Karpas-422 (cell line): ENCODE measurements at regions not wholly inside any gene's neighbourhood (a gene's known extent, or its start where the extent isn't known, plus 50 kb on each side); places are given as distances from the start of the nearest gene placed in this dataset.

Experiments used
- DNase-seq: peaks from one replicate; pipeline ENCODE4 v3.0.0-alpha.2; 2015
- H2AFZ ChIP-seq: fragments of 200-600 bp; sonication (generic); 2 replicates; pipeline ENCODE4 v1.6.1; 2014; ENCODE audit warnings: antibody characterized with exemption, low read length, mixed read lengths
- H3K27ac ChIP-seq: fragments of 200-600 bp; sonication (generic); 2 replicates; pipeline ENCODE4 v1.5.1; 2014; ENCODE audit warnings: mild to moderate bottlenecking, low read length, moderate library complexity
- H3K27me3 ChIP-seq: fragments of 200-600 bp; sonication (generic); 2 replicates; pipeline ENCODE4 v1.6.1; 2014; ENCODE audit warnings: low read length, mixed read lengths
- H3K36me3 ChIP-seq: fragments of 200-600 bp; sonication (generic); 2 replicates; pipeline ENCODE4 v1.6.1; 2014; ENCODE audit warnings: low read length, mixed read lengths; ENCODE audit not compliant: insufficient read depth
- H3K4me1 ChIP-seq: fragments of 200-600 bp; sonication (generic); 2 replicates; pipeline ENCODE4 v1.6.1; 2014; ENCODE audit warnings: mild to moderate bottlenecking, low read length, mixed read lengths
- H3K4me2 ChIP-seq: fragments of 200-600 bp; sonication (generic); 2 replicates; pipeline ENCODE4 v1.6.1; 2014; ENCODE audit warnings: low read length, low read depth, mild to moderate bottlenecking; ENCODE audit not compliant: poor library complexity, severe bottlenecking
- H3K4me3 ChIP-seq: fragments of 200-600 bp; sonication (generic); 2 replicates; pipeline ENCODE4 v1.5.1; 2014; ENCODE audit warnings: mild to moderate bottlenecking, antibody characterized with exemption, low read length, mixed read lengths
- H3K79me2 ChIP-seq: fragments of 200-600 bp; sonication (generic); 2 replicates; pipeline ENCODE4 v1.6.1; 2014; ENCODE audit warnings: mild to moderate bottlenecking, low read length, mixed read lengths
- H3K9ac ChIP-seq: fragments of 200-600 bp; sonication (generic); 2 replicates; pipeline ENCODE4 v1.6.0; 2014; ENCODE audit warnings: low read length
- H3K9me2 ChIP-seq: fragments of 200-600 bp; sonication (generic), shearing (Covaris generic); replicated peaks from 2 replicates; pipeline ENCODE4 v1.6.0; 2014; ENCODE audit warnings: mild to moderate bottlenecking, low read length, moderate library complexity; ENCODE audit not compliant: insufficient read depth
- H3K9me3 ChIP-seq: fragments of 300-700, 200-600 bp; sonication (generic); 2 replicates; pipeline ENCODE4 v1.6.1; 2014; ENCODE audit warnings: low read length, mixed read lengths
- H4K20me1 ChIP-seq: fragments of 200-600 bp; sonication (generic); 2 replicates; pipeline ENCODE4 v1.6.1; 2014; ENCODE audit warnings: mild to moderate bottlenecking, antibody characterized with exemption, low read length, low read depth; ENCODE audit not compliant: insufficient read depth

GRCh38 chr20:54763366-54763765, 288.0 kb downstream of the DOK5 start:
- peaks cover 42% of the 10 kb centered on the region for H3K9me3 ChIP-seq
- H3K79me2 ChIP-seq: no peaks in the 10 kb centered on the region
- no peaks in the 10 kb centered on the region for H3K4me1 ChIP-seq
- no peak overlapping the region for H3K4me2 ChIP-seq
- H3K27ac ChIP-seq: no peak overlapping the region
- H3K4me3 ChIP-seq: no peak overlapping the region
- H3K36me3 ChIP-seq: no peaks in the 10 kb centered on the region
- no peaks in the 10 kb centered on the region for H3K27me3 ChIP-seq
- no peak for DNase-seq
- no peak overlapping the region for H3K9ac ChIP-seq
- H2AFZ ChIP-seq: no peak overlapping the region
- H4K20me1 ChIP-seq: no peaks in the 10 kb centered on the region
- H3K9me2 ChIP-seq: no peaks in the 10 kb centered on the region

- Histone ChIP-seq H3K27me3 (no peaks in the 10 kb centered on the region), H3K9me2 (no peaks in the 10 kb centered on the region), H3K4me3 (no peak overlapping the region), H4K20me1 (no peaks in the 10 kb centered on the region), H3K27ac (no peak overlapping the region), H3K79me2 (no peaks in the 10 kb centered on the region), H3K9ac (no peak overlapping the region), H3K4me2 (no peak overlapping the region), H3K9me3 (peaks cover 29% of the 10 kb centered on the region), H3K4me1 (no peaks in the 10 kb centered on the region), H3K36me3 (no peaks in the 10 kb centered on the region), H2AFZ (no peak overlapping the region)
- no peak for DNase-seq
These were observed 284.2 kb downstream of the DOK5 start for GRCh38 chr20:54759589-54759988.

- Histone ChIP-seq H3K27me3 (no peaks in the 10 kb centered on the region), H3K4me1 (no peaks in the 10 kb centered on the region), H3K9ac (no peak overlapping the region), H4K20me1 (no peaks in the 10 kb centered on the region), H3K27ac (no peak overlapping the region), H3K36me3 (no peaks in the 10 kb centered on the region), H3K9me3 (peaks cover 27% of the 10 kb centered on the region), H2AFZ (no peak overlapping the region), H3K9me2 (no peaks in the 10 kb centered on the region; the same call in 1 of the 2 replicates), H3K4me3 (no peak overlapping the region), H3K4me2 (no peak overlapping the region), H3K79me2 (no peaks in the 10 kb centered on the region)
- no peak for DNase-seq
These were observed 271.4 kb downstream of the DOK5 start for GRCh38 chr20:54746796-54747195.

GRCh38 chr20:54745780-54746179, 270.4 kb downstream of the DOK5 start:
- H3K36me3 ChIP-seq: no peaks in the 10 kb centered on the region
- H3K79me2 ChIP-seq: no peaks in the 10 kb centered on the region
- no peak for DNase-seq
- no peak overlapping the region for H3K4me2 ChIP-seq
- H2AFZ ChIP-seq: no peak overlapping the region
- no peak overlapping the region for H3K4me3 ChIP-seq
- no peaks in the 10 kb centered on the region; the same call in 1 of the 2 replicates for H3K9me2 ChIP-seq
- no peaks in the 10 kb centered on the region for H3K27me3 ChIP-seq
- H4K20me1 ChIP-seq: no peaks in the 10 kb centered on the region
- no peak overlapping the region for H3K9ac ChIP-seq
- H3K27ac ChIP-seq: no peak overlapping the region
- H3K9me3 ChIP-seq: peaks cover 27% of the 10 kb centered on the region
- H3K4me1 ChIP-seq: no peaks in the 10 kb centered on the region

- no peak overlapping the region for H3K27ac ChIP-seq
- DNase-seq: no peak
- H3K4me1 ChIP-seq: no peaks in the 10 kb centered on the region
- H3K9me3 ChIP-seq: peaks cover 27% of the 10 kb centered on the region
- no peak overlapping the region for H3K4me3 ChIP-seq
- no peaks in the 10 kb centered on the region for H3K27me3 ChIP-seq
- H4K20me1 ChIP-seq: no peaks in the 10 kb centered on the region
- H3K9ac ChIP-seq: no peak overlapping the region
- no peaks in the 10 kb centered on the region for H3K36me3 ChIP-seq
- H3K4me2 ChIP-seq: no peak overlapping the region
- no peaks in the 10 kb centered on the region for H3K79me2 ChIP-seq
- H3K9me2 ChIP-seq: no peaks in the 10 kb centered on the region; the same call in 1 of the 2 replicates
- no peak overlapping the region for H2AFZ ChIP-seq
These were observed 268.7 kb downstream of the DOK5 start for GRCh38 chr20:54744097-54744496.

- no peak overlapping the region for H3K4me2 ChIP-seq
- H3K9me3 ChIP-seq: peaks cover 16% of the 10 kb centered on the region
- no peak overlapping the region for H2AFZ ChIP-seq
- no peaks in the 10 kb centered on the region for H3K4me1 ChIP-seq
- no peak overlapping the region for H3K9ac ChIP-seq
- H3K9me2 ChIP-seq: no peaks in the 10 kb centered on the region; the same call in 1 of the 2 replicates
- no peak overlapping the region for H3K4me3 ChIP-seq
- no peak overlapping the region for H3K27ac ChIP-seq
- no peak for DNase-seq
- H3K36me3 ChIP-seq: no peaks in the 10 kb centered on the region
- H4K20me1 ChIP-seq: no peaks in the 10 kb centered on the region
- H3K27me3 ChIP-seq: no peaks in the 10 kb centered on the region
- H3K79me2 ChIP-seq: no peaks in the 10 kb centered on the region
These were observed 266.8 kb downstream of the DOK5 start for GRCh38 chr20:54742193-54742592.

- Histone ChIP-seq H3K27me3 (no peaks in the 10 kb centered on the region), H3K27ac (no peak overlapping the region), H3K36me3 (no peaks in the 10 kb centered on the region), H4K20me1 (no peaks in the 10 kb centered on the region), H3K9me2 (no peaks in the 10 kb centered on the region), H3K9me3 (peaks cover 3% of the 10 kb centered on the region), H3K79me2 (no peaks in the 10 kb centered on the region), H2AFZ (no peak overlapping the region), H3K9ac (no peak overlapping the region), H3K4me3 (no peak overlapping the region), H3K4me1 (no peaks in the 10 kb centered on the region), H3K4me2 (no peak overlapping the region)
- no peak for DNase-seq
These were observed 261.0 kb downstream of the DOK5 start for GRCh38 chr20:54736421-54736820.

GRCh38 chr20:54733687-54734086, 258.3 kb downstream of the DOK5 start:
- Histone ChIP-seq H3K9me3 (peaks cover 6% of the 10 kb centered on the region), H3K36me3 (no peaks in the 10 kb centered on the region), H3K27me3 (no peaks in the 10 kb centered on the region), H2AFZ (no peak overlapping the region), H3K9me2 (no peaks in the 10 kb centered on the region), H4K20me1 (no peaks in the 10 kb centered on the region), H3K9ac (no peak overlapping the region), H3K4me1 (no peaks in the 10 kb centered on the region), H3K4me2 (no peak overlapping the region), H3K4me3 (no peak overlapping the region), H3K27ac (no peak overlapping the region), H3K79me2 (no peaks in the 10 kb centered on the region)
- no peak for DNase-seq

GRCh38 chr20:54727490-54727889, 252.1 kb downstream of the DOK5 start:
- no peak overlapping the region for H2AFZ ChIP-seq
- no peak overlapping the region for H3K27ac ChIP-seq
- H3K36me3 ChIP-seq: no peaks in the 10 kb centered on the region
- no peaks in the 10 kb centered on the region for H3K27me3 ChIP-seq
- no peaks in the 10 kb centered on the region for H4K20me1 ChIP-seq
- peaks cover 3% of the 10 kb centered on the region for H3K9me3 ChIP-seq
- H3K4me3 ChIP-seq: no peak overlapping the region
- H3K9me2 ChIP-seq: no peaks in the 10 kb centered on the region
- no peaks in the 10 kb centered on the region for H3K4me1 ChIP-seq
- no peaks in the 10 kb centered on the region for H3K79me2 ChIP-seq
- H3K4me2 ChIP-seq: no peak overlapping the region
- no peak overlapping the region for H3K9ac ChIP-seq
- DNase-seq: no peak
